SK-N-SH (cell line): ENCODE measurements at regions not wholly inside any gene's neighbourhood (a gene's known extent, or its start where the extent isn't known, plus 50 kb on each side); places are given as distances from the start of the nearest gene placed in this dataset.

Experiments
- EP300 ChIP-seq, 2 experiments: IDR thresholded peaks; 2 replicates each; pipeline versions ENCODE4 v1.4.0 to v1.6.1; 2012; ENCODE audit warnings: borderline replicate concordance in 1 of 2, low read depth in 1 of 2, low read length in 1 of 2
- NFIC ChIP-seq: IDR thresholded peaks from 2 replicates; pipeline ENCODE4 v1.4.0; 2012; ENCODE audit warnings: borderline replicate concordance
- TF ChIP-seq, protein P1 (sequence below): IDR thresholded peaks from 2 replicates; pipeline ENCODE4 v1.4.0; 2012; ENCODE audit warnings: low read depth, borderline replicate concordance

DNA sequence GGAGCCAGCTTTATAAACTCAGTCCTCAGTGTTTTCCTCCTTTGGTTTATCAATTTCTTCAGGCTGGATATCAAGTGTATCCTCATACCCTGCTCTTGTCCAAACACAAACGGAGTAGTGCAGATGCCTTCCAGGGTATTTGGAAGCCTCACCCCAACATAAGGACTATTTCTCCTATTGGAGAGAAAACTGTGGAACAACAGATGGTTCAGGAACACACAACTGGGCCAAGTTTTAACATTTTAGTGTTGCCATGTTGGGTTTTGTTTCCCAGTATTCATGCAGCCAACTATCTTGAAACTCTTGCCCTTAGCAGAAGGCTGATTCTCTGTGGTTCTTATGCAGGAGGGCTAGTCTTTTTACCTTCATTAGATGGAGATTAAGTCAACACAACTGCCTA, 398.1 kb downstream of the GABRB3 start:
- TF ChIP-seq EP300 (IDR thresholded peaks at IDR 0.05; ENCODE audit: borderline replicate concordance in 1 of 2, low read depth in 1 of 2, low read length in 1 of 2) = no peak
- no peak for TF ChIP-seq NFIC
- TF ChIP-seq, protein P1, sequence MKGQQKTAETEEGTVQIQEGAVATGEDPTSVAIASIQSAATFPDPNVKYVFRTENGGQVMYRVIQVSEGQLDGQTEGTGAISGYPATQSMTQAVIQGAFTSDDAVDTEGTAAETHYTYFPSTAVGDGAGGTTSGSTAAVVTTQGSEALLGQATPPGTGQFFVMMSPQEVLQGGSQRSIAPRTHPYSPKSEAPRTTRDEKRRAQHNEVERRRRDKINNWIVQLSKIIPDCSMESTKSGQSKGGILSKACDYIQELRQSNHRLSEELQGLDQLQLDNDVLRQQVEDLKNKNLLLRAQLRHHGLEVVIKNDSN = no peak
